ENCODE measurements at regions not wholly inside any gene's neighbourhood (a gene's known extent, or its start where the extent isn't known, plus 50 kb on each side); places are given as distances from the start of the nearest gene placed in this dataset.

GRCh38 chrX:57848857-57849256, 61.4 kb downstream of the ZXDA start:
- no TSS peak for BruUV-seq (replicated peaks)
- POLR2A ChIA-PET (ENCODE audit: unreplicated experiment), result no interaction called here
- intact Hi-C loops (cut with micrococcal nuclease; ENCODE audit: unreplicated experiment), result no loop called here

GRCh38 chrX:57822818-57823217, 87.4 kb downstream of the ZXDA start:
- TF ChIP-seq CTCF (conservative IDR thresholded peaks at IDR 0.05) (no peak), EZH2 (IDR thresholded peaks at IDR 0.05; ENCODE audit: low read depth) (no peak)
- no TSS peak for BruUV-seq (replicated peaks)
- ChIA-PET POLR2A (ENCODE audit: unreplicated experiment) (no interaction called here), CTCF (no interaction called here)
- H3K27ac ChIP-seq, result no peak overlapping the region
- no peaks in the 10 kb centered on the region for H3K9me2 ChIP-seq (ENCODE audit: insufficient read depth)
- H3K4me1 ChIP-seq (replicated peaks; ENCODE audit: insufficient read depth), result no peaks in the 10 kb centered on the region
- no peaks in the 10 kb centered on the region for H3K27me3 ChIP-seq (ENCODE audit: insufficient read depth, low read depth)
- no peaks in the 10 kb centered on the region for H4K20me1 ChIP-seq (ENCODE audit: insufficient read depth)
- no peaks in the 10 kb centered on the region for H3K36me3 ChIP-seq (ENCODE audit: low read depth)
- H3K9me3 ChIP-seq (ENCODE audit: insufficient read depth, low read depth), result no peaks in the 10 kb centered on the region
- no peak overlapping the region for H3K4me3 ChIP-seq
- intact Hi-C loops (cut with micrococcal nuclease; ENCODE audit: unreplicated experiment), result loop anchor here (5.0 to 10.0 kb wide), 3 partner anchors 104 to 1058 kb away; no protein-coding TSS in a partner anchor
- no peaks in the 10 kb centered on the region for H3F3A ChIP-seq (ENCODE audit: insufficient read depth, low read depth)
- no peak overlapping the region for H2AFZ ChIP-seq
- H3K79me2 ChIP-seq (ENCODE audit: low read depth), result no peaks in the 10 kb centered on the region
- H3K4me2 ChIP-seq, result peak overlapping the region; percentile 36
- DNase-seq, result no peak

More at GRCh38 chrX:57848857-57849256, 61.4 kb downstream of the ZXDA start:
- H3K4me1 ChIP-seq (replicated peaks; ENCODE audit: insufficient read depth), result no peaks in the 10 kb centered on the region
- H3K4me3 ChIP-seq, result no peak overlapping the region
- no peaks in the 10 kb centered on the region for H3K79me2 ChIP-seq (ENCODE audit: low read depth)
- no peak overlapping the region for H3K4me2 ChIP-seq
- no peak overlapping the region for H3K27ac ChIP-seq
- no peaks in the 10 kb centered on the region for H3K9me2 ChIP-seq (ENCODE audit: insufficient read depth)
- no peaks in the 10 kb centered on the region for H4K20me1 ChIP-seq (ENCODE audit: insufficient read depth)
- H3K27me3 ChIP-seq (ENCODE audit: insufficient read depth, low read depth), result no peaks in the 10 kb centered on the region
- no peak overlapping the region for H2AFZ ChIP-seq
- no peaks in the 10 kb centered on the region for H3K36me3 ChIP-seq (ENCODE audit: low read depth)
- CTCF ChIA-PET, result no interaction called here
- TF ChIP-seq CTCF (conservative IDR thresholded peaks at IDR 0.05), result no peak
- TF ChIP-seq EZH2 (IDR thresholded peaks at IDR 0.05; ENCODE audit: low read depth), result no peak
- no peaks in the 10 kb centered on the region for H3K9me3 ChIP-seq (ENCODE audit: insufficient read depth, low read depth)
- H3F3A ChIP-seq (ENCODE audit: insufficient read depth, low read depth), result no peaks in the 10 kb centered on the region
- DNase-seq, result no peak

GRCh38 chrX:57822398-57822797, 87.9 kb downstream of the ZXDA start:
- Histone ChIP-seq H3K27me3 (ENCODE audit: insufficient read depth, low read depth) (no peaks in the 10 kb centered on the region), H3K27ac (no peak overlapping the region), H3K9me2 (ENCODE audit: insufficient read depth) (no peaks in the 10 kb centered on the region), H3K79me2 (ENCODE audit: low read depth) (no peaks in the 10 kb centered on the region), H3K9me3 (ENCODE audit: insufficient read depth, low read depth) (no peaks in the 10 kb centered on the region), H3K4me1 (replicated peaks; ENCODE audit: insufficient read depth) (no peaks in the 10 kb centered on the region), H3F3A (ENCODE audit: insufficient read depth, low read depth) (no peaks in the 10 kb centered on the region), H4K20me1 (ENCODE audit: insufficient read depth) (no peaks in the 10 kb centered on the region), H2AFZ (no peak overlapping the region), H3K36me3 (ENCODE audit: low read depth) (no peaks in the 10 kb centered on the region), H3K4me3 (peak overlapping the region; percentile 13; the same call in 1 of the 2 replicates), H3K4me2 (peak overlapping the region; percentile 36)
- BruUV-seq (replicated peaks), result no TSS peak
- ChIA-PET CTCF (no interaction called here), POLR2A (ENCODE audit: unreplicated experiment) (no interaction called here)
- no peak for TF ChIP-seq CTCF (conservative IDR thresholded peaks at IDR 0.05)
- TF ChIP-seq EZH2 (IDR thresholded peaks at IDR 0.05; ENCODE audit: low read depth), result no peak
- intact Hi-C loops (cut with micrococcal nuclease; ENCODE audit: unreplicated experiment), result loop anchor here (5.0 to 10.0 kb wide), 3 partner anchors 105 to 1058 kb away; no protein-coding TSS in a partner anchor
- DNase-seq, result no peak

Data from PC-9 (cell line).